Thymus (tissue), 11 donors: ENCODE measurements at regions not wholly inside any gene's neighbourhood (a gene's known extent, or its start where the extent isn't known, plus 50 kb on each side); places are given as distances from the start of the nearest gene placed in this dataset.

Source experiments
- DNase-seq, 9 donors: peaks; one replicate each; pipeline ENCODE4 v3.0.0-alpha.2; 2013; ENCODE audit warnings: low spot score in 9 of 9, low read depth in 6 of 9, missing footprints in 1 of 9
- H3K27ac ChIP-seq, 2 donors: one replicate each; pipeline ENCODE4 v1.5.1; 2013; ENCODE audit warnings: control low read depth in 1 of 2, low read depth in 1 of 2, low read length in 1 of 2, mild to moderate bottlenecking in 1 of 2, moderate library complexity in 1 of 2
- H3K27me3 ChIP-seq, 2 donors: one replicate each; pipeline ENCODE4 v1.5.1; 2013; ENCODE audit warnings: low read length in 1 of 2; ENCODE audit not compliant: control insufficient read depth in 2 of 2, insufficient read depth in 1 of 2
- H3K36me3 ChIP-seq, 2 donors: one replicate each; pipeline ENCODE4 v1.5.1; 2013; ENCODE audit warnings: low read length in 1 of 2, mild to moderate bottlenecking in 1 of 2, moderate library complexity in 1 of 2; ENCODE audit not compliant: control insufficient read depth in 2 of 2, insufficient read depth in 2 of 2
- H3K4me1 ChIP-seq, 2 donors: one replicate each; pipeline ENCODE4 v1.5.1; 2013; ENCODE audit warnings: low read length in 2 of 2; ENCODE audit not compliant: control insufficient read depth in 2 of 2, insufficient read depth in 2 of 2
- H3K4me3 ChIP-seq, 2 donors: one replicate each; pipeline ENCODE4 v1.5.1; 2013; ENCODE audit warnings: low read length in 2 of 2, control low read depth in 1 of 2, mild to moderate bottlenecking in 1 of 2
- H3K9me3 ChIP-seq, 2 donors: one replicate each; pipeline ENCODE4 v1.5.1; 2013; ENCODE audit warnings: low read length in 1 of 2, mild to moderate bottlenecking in 1 of 2; ENCODE audit not compliant: control insufficient read depth in 2 of 2, insufficient read depth in 1 of 2
- WGBS: extraction: QIAGEN DNeasy Blood & Tissue Kit; methylation state at CpG from one replicate; pipeline ENCODE4 v1.1.7; 2013; 5-methylcytosine and 5-hydroxymethylcytosine counted together
- donor health status: healthy.

- no peaks in the 10 kb centered on the region for H3K27me3 ChIP-seq
- H3K4me1 ChIP-seq: no peaks in the 10 kb centered on the region
- no peak overlapping the region for H3K27ac ChIP-seq
- 86% methylated on average over 3 of the region's 3 CpGs for WGBS
- H3K9me3 ChIP-seq: no peaks in the 10 kb centered on the region
- no peak overlapping the region for H3K4me3 ChIP-seq
- no peaks in the 10 kb centered on the region for H3K36me3 ChIP-seq
- DNase-seq: no peak
Observed at GRCh38 chr10:84820120-84820519, 491.7 kb downstream of the CCSER2 start.

DNA sequence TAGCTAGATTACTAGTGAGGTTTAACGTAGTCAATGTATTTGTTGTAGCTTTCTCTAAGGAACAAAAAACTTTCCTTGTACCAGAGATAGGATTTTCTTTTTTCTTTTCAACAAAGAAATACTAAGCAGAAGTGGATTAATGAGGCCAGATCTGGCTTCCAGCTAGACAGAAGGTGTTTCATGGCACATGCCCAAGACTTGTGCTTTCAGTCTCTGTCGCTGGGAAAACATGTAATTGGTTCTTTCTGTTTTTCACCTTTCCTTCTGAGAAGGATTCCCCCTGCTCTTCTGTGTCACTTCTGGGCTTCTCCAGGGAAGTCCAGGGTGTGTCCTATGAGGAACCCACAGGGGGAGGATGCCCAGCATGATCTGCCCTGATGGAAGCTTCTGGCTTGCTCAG is 492.2 kb downstream of the CCSER2 start:
- H3K27ac ChIP-seq: no peak overlapping the region
- H3K36me3 ChIP-seq: no peaks in the 10 kb centered on the region
- H3K9me3 ChIP-seq: no peaks in the 10 kb centered on the region
- 92% methylated on average over 2 of the region's 2 CpGs for WGBS
- no peaks in the 10 kb centered on the region for H3K4me1 ChIP-seq
- no peaks in the 10 kb centered on the region for H3K27me3 ChIP-seq
- no peak overlapping the region for H3K4me3 ChIP-seq
- DNase-seq: no peak

DNA sequence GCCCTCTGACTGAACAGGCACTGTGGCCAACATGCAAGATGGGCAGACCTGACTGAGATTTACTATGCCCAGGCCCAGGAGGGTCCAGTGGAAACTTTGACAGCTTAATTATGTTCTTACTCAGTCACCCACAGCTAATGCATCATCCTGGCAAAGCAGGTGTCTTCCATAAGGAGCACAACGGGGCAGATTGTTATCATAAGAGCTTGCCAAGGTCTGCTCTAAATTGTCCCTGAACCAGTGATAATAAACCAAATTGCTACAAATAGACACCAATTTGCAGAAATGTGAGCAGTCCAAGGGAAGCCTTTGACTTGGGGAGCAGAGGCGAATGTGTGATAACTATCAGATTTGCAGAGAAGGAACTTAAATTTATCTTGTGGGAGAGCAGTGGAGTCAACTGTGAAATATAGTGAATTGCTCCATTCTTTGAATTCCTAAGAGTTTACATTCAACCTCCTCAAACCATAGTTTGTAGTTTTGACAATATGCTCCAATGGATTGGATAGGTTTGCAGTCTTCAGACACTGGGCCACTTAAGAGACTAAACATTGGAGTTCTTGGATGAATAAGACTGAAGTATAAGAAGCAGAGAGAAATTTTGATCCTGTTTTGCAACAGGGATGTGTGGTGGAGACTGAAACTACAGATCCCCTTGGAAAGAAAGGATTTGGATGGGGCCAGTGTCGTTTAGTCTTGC is 494.7 kb downstream of the CCSER2 start:
- Histone ChIP-seq H3K27ac (no peak overlapping the region), H3K4me1 (no peaks in the 10 kb centered on the region), H3K4me3 (no peak overlapping the region), H3K9me3 (no peaks in the 10 kb centered on the region), H3K27me3 (no peaks in the 10 kb centered on the region), H3K36me3 (no peaks in the 10 kb centered on the region)
- WGBS: 66% methylated on average over 3 of the region's 3 CpGs
- no peak for DNase-seq

GRCh38 chr10:84824525-84824924 is 496.1 kb downstream of the CCSER2 start:
- Histone ChIP-seq H3K27me3 (no peaks in the 10 kb centered on the region), H3K36me3 (no peaks in the 10 kb centered on the region), H3K9me3 (no peaks in the 10 kb centered on the region), H3K4me1 (no peaks in the 10 kb centered on the region), H3K27ac (no peak overlapping the region), H3K4me3 (no peak overlapping the region)
- WGBS: 91% methylated on average over 1 of the region's 1 CpG
- DNase-seq: no peak

GRCh38 chr10:84825330-84825729 is 496.9 kb downstream of the CCSER2 start:
- no peaks in the 10 kb centered on the region for H3K9me3 ChIP-seq
- no peak for DNase-seq
- H3K36me3 ChIP-seq: no peaks in the 10 kb centered on the region
- H3K4me3 ChIP-seq: no peak overlapping the region
- no peak overlapping the region for H3K27ac ChIP-seq
- no peaks in the 10 kb centered on the region for H3K27me3 ChIP-seq
- 82% methylated on average over 1 of the region's 1 CpG for WGBS
- H3K4me1 ChIP-seq: no peaks in the 10 kb centered on the region

DNA sequence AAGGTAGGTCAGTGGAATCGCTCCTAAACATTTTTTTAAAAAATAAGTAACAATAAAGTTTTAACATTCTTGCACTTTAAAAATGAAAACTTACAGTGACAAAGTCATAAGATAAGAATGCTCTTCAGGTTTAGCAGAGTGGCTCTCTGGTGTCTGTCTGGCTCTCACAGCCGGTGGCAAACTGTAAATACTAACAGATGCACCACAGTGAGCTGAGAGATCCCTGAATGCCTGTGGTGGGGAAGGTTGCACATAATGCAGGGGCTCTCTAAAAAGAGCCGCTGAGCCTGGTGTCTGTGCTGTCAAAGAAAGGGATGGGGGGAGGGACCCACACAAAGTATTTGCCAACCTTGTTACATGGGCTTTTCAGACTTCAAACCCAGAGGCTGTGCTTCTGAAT is 498.3 kb downstream of the CCSER2 start:
- Histone ChIP-seq H3K36me3 (no peaks in the 10 kb centered on the region), H3K27me3 (no peaks in the 10 kb centered on the region), H3K9me3 (no peaks in the 10 kb centered on the region), H3K4me3 (no peak overlapping the region), H3K4me1 (no peaks in the 10 kb centered on the region), H3K27ac (no peak overlapping the region)
- WGBS: 63% methylated on average over 3 of the region's 3 CpGs
- no peak for DNase-seq

DNA sequence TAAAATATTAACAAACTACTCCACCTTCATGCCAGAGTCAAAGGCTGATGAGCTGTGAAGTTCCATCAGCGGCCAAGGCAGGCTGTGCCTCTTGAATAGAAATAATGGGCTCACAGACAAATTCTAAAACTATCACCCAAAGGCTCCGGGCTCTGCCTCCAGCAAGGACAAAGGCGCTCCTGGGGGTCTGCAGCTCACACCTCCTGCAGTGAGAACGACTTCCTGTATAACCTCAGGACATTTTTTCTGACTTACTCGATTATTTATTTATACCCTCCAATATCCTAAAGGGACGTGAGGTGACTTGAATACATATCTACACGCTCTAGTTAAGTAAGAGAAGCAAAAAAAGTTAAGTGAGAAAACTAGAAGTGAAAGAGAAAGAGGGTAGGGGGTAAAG is 500.7 kb downstream of the CCSER2 start:
- Histone ChIP-seq H3K36me3 (no peaks in the 10 kb centered on the region), H3K27ac (no peak overlapping the region), H3K4me1 (no peaks in the 10 kb centered on the region), H3K9me3 (no peaks in the 10 kb centered on the region), H3K4me3 (no peak overlapping the region), H3K27me3 (no peaks in the 10 kb centered on the region)
- WGBS: 69% methylated on average over 7 of the region's 7 CpGs
- no peak for DNase-seq

- H3K27ac ChIP-seq: no peak overlapping the region
- no peak for DNase-seq
- no peaks in the 10 kb centered on the region for H3K4me1 ChIP-seq
- 83% methylated on average over 3 of the region's 3 CpGs for WGBS
- no peaks in the 10 kb centered on the region for H3K9me3 ChIP-seq
- H3K27me3 ChIP-seq: no peaks in the 10 kb centered on the region
- no peaks in the 10 kb centered on the region for H3K36me3 ChIP-seq
- H3K4me3 ChIP-seq: no peak overlapping the region
Observed at GRCh38 chr10:84837041-84837812, 508.8 kb downstream of the CCSER2 start.

DNA sequence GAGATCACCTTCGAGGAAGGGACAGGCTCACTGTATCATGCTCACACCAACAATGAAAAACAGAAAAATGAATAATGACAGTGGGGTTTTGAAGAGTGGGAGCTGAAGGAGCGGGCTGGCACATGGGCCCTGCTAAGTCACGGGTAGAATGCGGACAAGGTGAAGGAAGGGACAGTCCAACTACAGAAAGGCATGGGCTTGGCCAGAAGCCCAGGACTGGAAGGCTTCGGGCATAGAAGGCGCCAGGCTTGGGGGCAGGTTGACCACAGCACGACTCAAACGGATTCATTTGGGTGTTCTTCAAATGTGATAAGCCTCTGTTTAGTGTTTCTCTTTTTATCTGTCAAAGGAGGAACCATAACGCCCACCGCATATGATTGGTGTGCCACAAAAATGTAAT is 509.5 kb downstream of the CCSER2 start:
- Histone ChIP-seq H3K27ac (no peak overlapping the region), H3K27me3 (no peaks in the 10 kb centered on the region), H3K36me3 (no peaks in the 10 kb centered on the region), H3K4me3 (no peak overlapping the region), H3K9me3 (no peaks in the 10 kb centered on the region), H3K4me1 (no peaks in the 10 kb centered on the region)
- no peak for DNase-seq
- WGBS: 92% methylated on average over 10 of the region's 10 CpGs
